ENCODE measurements at regions not wholly inside any gene's neighbourhood (a gene's known extent, or its start where the extent isn't known, plus 50 kb on each side); places are given as distances from the start of the nearest gene placed in this dataset.

DNA sequence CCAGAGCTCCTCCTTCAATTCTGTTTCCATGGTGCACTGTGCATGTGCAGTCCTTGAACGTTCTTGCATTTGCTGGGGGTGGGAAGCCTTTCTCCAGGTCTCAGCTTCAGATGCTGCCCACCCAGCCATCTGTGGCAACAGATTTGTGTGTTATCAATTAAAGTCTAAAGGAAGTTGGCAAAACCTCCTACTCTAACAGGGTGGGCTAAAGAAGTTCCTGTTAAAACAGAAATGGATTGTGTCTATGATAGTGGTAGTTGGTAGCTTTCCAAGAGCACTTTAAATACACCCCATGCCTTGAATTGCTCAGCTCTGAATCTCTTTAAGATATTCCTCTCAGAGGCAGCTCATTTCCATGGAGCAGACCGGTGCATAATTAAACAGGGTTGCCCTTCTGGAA lies 488.0 kb upstream of the SUCLG2 start:
- no peak for TF ChIP-seq TAF1 (IDR thresholded peaks at IDR 0.05; ENCODE audit: borderline replicate concordance, insufficient read depth, low read length)
- no peak for TF ChIP-seq POLR2AphosphoS5 (IDR thresholded peaks at IDR 0.05; ENCODE audit: low read depth, low read length)
- no peak for TF ChIP-seq REST (IDR thresholded peaks at IDR 0.05; ENCODE audit: insufficient read depth in 1 of 2, low read depth in 2 of 2, low read length in 2 of 2)
- TF ChIP-seq SIN3A (IDR thresholded peaks at IDR 0.05; ENCODE audit: borderline replicate concordance, insufficient read depth, low read length): no peak
